Muscle layer of duodenum (tissue), 2 donors: ENCODE measurements at regions not wholly inside any gene's neighbourhood (a gene's known extent, or its start where the extent isn't known, plus 50 kb on each side); places are given as distances from the start of the nearest gene placed in this dataset.

Experiments used
- H3K27ac ChIP-seq: one replicate; pipeline ENCODE4 v1.7.0; 2013; ENCODE audit warnings: mild to moderate bottlenecking, low read length
- H3K27me3 ChIP-seq: one replicate; pipeline ENCODE4 v1.7.0; 2013; ENCODE audit warnings: low read depth, mild to moderate bottlenecking, control low read depth, low read length
- H3K36me3 ChIP-seq, 2 donors: one replicate each; pipeline ENCODE4 v1.7.0; 2013; ENCODE audit warnings: low read length in 2 of 2, control low read depth in 1 of 2, mild to moderate bottlenecking in 1 of 2; ENCODE audit not compliant: insufficient read depth in 2 of 2, control insufficient read depth in 1 of 2
- H3K4me1 ChIP-seq, 2 donors: one replicate each; pipeline ENCODE4 v1.7.0; 2013; ENCODE audit warnings: low read length in 2 of 2, mild to moderate bottlenecking in 2 of 2, control low read depth in 1 of 2, moderate library complexity in 1 of 2; ENCODE audit not compliant: insufficient read depth in 2 of 2, control insufficient read depth in 1 of 2
- H3K4me3 ChIP-seq, 2 donors: one replicate each; pipeline ENCODE4 v1.7.0; 2013; ENCODE audit warnings: low read length in 2 of 2, low read depth in 1 of 2, mild to moderate bottlenecking in 1 of 2
- H3K9me3 ChIP-seq, 2 donors: one replicate each; pipeline ENCODE4 v1.7.0; 2013; ENCODE audit warnings: low read length in 2 of 2, control low read depth in 1 of 2, mild to moderate bottlenecking in 1 of 2; ENCODE audit not compliant: control insufficient read depth in 1 of 2
- donor health status: healthy.

DNA sequence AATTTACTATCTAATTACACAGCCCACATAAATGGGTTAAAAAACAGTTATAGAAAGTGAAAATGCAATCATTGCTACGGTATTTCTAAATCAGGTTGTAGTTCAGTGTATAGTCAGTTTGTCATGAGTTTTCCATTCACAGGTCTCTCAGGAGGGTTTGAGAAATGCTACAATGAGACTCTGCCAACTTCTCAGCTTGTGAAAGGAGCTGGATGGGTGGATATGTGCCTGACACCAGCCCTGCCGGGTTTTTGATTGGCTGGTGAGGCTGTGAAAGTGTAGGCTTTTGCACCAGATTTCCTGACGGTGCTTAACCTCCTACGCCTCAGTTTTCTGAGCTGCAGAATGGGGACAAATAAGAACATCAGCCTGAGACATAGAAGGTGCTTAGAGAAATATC, 102.6 kb upstream of the SMIM21 start:
- Histone ChIP-seq H3K36me3 (no peaks in the 10 kb centered on the region), H3K27me3 (no peaks in the 10 kb centered on the region), H3K27ac (no peak overlapping the region), H3K4me1 (no peaks in the 10 kb centered on the region), H3K9me3 (no peaks in the 10 kb centered on the region), H3K4me3 (no peak overlapping the region)

DNA sequence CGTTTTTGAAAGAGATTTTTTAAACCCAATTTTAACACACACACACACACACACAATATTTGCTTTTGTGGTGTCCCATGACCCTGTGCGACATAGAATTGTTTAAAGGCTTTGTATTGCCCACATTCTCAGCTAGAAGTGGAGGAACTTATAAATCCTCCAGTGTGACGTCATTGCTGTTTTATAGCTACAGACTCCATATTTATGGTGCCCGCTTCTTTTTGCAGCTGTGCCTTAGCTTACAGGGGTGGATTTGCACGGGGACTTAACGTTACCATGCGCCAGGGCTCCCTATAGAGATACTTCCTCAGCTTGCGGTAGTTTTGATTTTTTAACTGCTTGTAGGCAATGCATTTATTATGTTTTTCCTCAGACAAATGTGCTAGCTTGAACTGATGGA, 101.9 kb upstream of the SMIM21 start:
- Histone ChIP-seq H3K4me3 (no peak overlapping the region), H3K36me3 (no peaks in the 10 kb centered on the region), H3K9me3 (no peaks in the 10 kb centered on the region), H3K4me1 (no peaks in the 10 kb centered on the region), H3K27ac (no peak overlapping the region), H3K27me3 (no peaks in the 10 kb centered on the region)

DNA sequence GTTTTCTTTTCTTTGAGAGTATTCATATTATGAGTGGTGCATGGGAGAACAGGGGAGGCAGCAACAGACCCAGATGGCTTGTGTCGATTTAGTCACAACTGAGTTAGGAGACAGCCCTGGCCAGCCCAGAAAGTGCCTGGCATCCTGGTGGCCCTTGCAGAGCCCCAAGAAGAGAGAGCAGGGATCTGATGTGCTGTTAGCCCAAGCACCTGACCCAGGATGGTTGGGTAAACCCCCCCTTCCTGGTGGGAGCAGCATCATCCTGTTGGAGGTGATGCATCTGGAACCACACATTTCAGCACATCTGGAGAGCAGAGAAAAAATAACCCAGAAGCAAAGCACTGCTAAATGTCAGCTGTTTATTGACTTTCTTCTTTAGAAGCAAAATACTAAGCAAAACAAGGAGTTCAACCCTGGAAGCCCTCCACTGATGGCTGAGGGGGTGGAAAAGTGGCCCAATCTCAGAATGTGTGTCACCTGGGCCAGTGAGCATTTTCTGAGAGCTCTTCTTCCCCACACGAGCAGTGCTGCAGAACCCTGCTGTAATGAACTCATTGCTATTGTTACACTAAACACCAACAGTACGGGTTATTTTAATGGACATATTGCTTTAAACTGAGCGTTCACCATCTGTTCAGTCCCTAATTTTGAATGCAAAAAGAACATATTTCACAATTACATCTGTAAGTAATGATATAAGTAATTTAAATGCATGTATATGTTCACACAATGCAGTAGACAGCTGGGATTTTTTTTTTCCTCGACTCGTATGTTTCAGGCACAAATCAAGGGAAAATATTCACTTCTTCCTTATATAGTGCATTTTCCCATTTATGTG, 100.6 kb upstream of the SMIM21 start:
- Histone ChIP-seq H3K4me1 (no peaks in the 10 kb centered on the region), H3K27ac (no peak overlapping the region), H3K36me3 (no peaks in the 10 kb centered on the region), H3K27me3 (no peaks in the 10 kb centered on the region), H3K9me3 (no peaks in the 10 kb centered on the region), H3K4me3 (no peak overlapping the region)

DNA sequence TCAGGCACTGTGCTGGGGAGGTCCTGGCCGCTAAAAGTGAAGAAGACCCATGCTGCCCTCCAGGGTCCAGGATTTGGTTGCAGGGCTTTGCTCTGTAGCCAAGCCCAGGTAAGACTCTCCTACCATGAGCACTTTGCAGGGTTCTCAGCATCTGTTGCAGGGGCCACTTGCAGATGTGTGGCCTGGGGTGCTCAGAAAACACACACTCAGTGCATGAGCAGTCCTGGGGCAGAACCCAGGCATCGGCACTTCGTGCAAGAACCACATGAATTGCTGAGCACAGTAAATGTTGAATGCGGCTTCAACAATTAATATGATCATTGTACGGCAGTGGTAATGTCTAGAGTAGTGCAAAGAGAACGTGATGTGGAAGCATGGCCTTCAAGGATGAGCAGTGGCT, 98.5 kb upstream of the SMIM21 start:
- Histone ChIP-seq H3K4me1 (no peaks in the 10 kb centered on the region), H3K27me3 (no peaks in the 10 kb centered on the region)

DNA sequence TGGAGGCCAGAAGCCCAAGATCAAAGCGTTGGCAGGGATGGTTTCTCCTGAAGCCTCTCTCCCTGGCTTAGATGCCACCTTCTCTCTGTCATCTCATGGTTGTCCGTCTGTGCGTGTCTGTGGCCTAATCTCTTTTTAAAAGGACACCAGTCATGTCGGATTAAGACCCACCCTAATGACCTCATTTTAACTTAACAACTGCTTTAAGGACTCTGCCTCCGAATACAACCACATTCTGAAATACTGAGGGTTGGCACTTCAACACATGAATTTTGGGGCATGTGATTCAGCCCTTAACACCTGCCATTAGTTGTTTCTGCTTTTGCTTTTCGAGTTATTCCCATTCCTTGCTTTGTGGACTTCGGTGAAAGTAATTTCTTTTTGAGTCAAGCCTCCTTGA, 97.8 kb upstream of the SMIM21 start:
- Histone ChIP-seq H3K36me3 (no peaks in the 10 kb centered on the region), H3K27ac (no peak overlapping the region), H3K4me1 (no peaks in the 10 kb centered on the region), H3K4me3 (no peak overlapping the region), H3K9me3 (no peaks in the 10 kb centered on the region), H3K27me3 (no peaks in the 10 kb centered on the region)

More for the DNA sequence above, 98.5 kb upstream of the SMIM21 start:
- H3K4me3 ChIP-seq: no peak overlapping the region
- no peak overlapping the region for H3K27ac ChIP-seq
- no peaks in the 10 kb centered on the region for H3K36me3 ChIP-seq
- no peaks in the 10 kb centered on the region for H3K9me3 ChIP-seq

DNA sequence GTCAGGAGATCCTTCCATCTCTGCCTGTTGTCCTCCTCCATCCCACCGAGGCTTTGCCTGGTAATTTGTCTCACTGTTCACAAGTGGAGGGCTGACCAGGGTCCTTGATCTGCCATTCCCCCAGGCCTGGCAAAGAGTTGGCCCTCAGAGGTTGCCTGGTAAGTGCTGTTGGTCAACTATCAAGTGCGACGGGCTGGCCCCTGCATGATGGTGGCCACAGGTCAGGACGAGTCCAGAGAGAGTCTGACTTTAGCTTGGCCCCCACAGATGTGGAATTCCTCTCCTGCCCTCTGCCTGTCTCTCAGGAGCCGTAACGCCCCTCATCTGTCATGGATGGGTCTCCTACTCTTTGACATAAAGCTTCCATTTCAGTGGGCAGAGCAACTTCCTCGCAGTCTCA, 97.3 kb upstream of the SMIM21 start:
- H3K27me3 ChIP-seq: no peaks in the 10 kb centered on the region
- H3K4me3 ChIP-seq: no peak overlapping the region
- no peak overlapping the region for H3K27ac ChIP-seq
- H3K4me1 ChIP-seq: no peaks in the 10 kb centered on the region
- no peaks in the 10 kb centered on the region for H3K9me3 ChIP-seq
- H3K36me3 ChIP-seq: no peaks in the 10 kb centered on the region

DNA sequence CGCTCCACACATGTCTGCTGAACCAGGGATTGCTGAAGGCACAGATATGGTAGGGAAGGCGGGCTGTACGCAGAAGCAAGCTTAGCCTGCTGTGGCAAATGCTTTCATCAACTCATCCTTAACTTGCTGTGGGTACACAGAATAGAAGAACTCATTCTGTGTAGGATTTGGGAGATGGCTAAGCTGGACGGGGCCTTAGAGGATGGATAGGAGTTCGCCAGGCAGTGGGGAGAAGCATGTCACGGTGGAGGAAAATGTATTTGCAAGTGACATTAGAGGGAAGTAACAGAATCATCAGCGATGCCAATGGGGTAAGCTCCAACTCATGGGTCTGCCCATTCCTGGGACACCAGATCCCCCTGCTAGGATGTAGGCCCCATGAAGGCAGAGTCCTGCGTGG, 96.7 kb upstream of the SMIM21 start:
- Histone ChIP-seq H3K36me3 (no peaks in the 10 kb centered on the region), H3K27ac (no peak overlapping the region), H3K27me3 (no peaks in the 10 kb centered on the region), H3K4me3 (no peak overlapping the region), H3K9me3 (no peaks in the 10 kb centered on the region), H3K4me1 (no peaks in the 10 kb centered on the region)

DNA sequence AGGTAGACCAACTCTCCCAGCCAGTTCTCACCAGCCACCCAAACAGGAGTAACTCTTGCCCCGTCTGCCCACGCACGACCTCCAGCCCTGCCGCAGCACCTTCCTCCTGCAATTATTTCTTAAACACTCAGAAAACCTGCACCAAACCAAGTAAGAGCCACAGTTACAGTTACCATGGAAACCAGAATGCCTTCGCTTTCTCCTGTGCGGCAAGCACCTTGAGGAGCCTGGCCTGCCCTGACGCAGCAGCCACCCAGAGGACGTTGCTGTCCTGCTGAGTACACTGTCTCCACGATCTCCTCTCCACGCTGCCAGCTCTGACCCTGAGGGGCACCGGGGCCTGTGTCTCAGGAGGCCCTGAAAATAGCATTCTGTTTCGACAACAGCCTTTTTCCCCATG, 94.3 kb upstream of the SMIM21 start:
- no peak overlapping the region for H3K4me3 ChIP-seq
- no peak overlapping the region for H3K27ac ChIP-seq
- H3K36me3 ChIP-seq: no peaks in the 10 kb centered on the region
- no peaks in the 10 kb centered on the region for H3K27me3 ChIP-seq
- no peaks in the 10 kb centered on the region for H3K4me1 ChIP-seq
- no peaks in the 10 kb centered on the region for H3K9me3 ChIP-seq

DNA sequence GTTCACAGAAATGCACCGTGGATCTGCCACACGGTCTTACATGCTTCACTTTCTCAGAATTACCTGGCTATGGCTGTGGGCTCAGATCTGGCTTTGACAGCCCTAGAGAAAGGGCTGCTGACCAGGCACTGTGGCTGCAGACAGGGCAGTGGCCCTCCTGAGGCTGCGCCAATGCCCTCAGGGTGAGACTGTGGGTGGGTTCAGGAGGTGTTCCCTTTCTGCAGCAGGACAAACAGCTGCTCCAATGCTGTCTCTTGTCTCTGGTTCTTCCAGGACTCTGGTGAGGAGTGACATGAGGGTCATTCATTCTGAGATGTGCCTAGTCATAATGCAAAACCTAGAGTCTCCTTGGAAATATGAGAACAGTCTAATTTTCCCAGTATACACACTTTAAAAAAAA, 90.5 kb upstream of the SMIM21 start:
- no peaks in the 10 kb centered on the region for H3K9me3 ChIP-seq
- H3K36me3 ChIP-seq: no peaks in the 10 kb centered on the region
- H3K27ac ChIP-seq: no peak overlapping the region
- no peaks in the 10 kb centered on the region for H3K27me3 ChIP-seq
- H3K4me3 ChIP-seq: no peak overlapping the region
- no peaks in the 10 kb centered on the region for H3K4me1 ChIP-seq

DNA sequence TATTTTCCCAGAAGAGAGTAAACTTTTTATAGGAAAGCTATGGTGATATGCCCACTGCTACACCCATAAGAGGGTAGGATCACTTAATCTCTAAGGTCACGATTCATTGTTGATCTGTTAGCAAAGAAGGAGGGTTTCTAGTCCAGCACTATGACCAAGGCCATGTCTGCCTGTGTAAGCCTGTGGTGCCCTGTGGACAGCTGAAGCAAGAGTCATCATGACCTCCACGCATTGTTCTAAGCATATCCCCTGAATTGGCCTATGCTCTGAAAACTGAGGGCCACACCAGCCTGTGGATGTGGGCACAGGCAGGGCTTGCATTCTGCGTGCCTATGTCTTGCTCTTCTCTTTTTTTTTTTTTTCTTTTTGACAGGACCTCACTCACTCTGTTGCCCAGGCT, 89.8 kb upstream of the SMIM21 start:
- no peaks in the 10 kb centered on the region for H3K27me3 ChIP-seq

DNA sequence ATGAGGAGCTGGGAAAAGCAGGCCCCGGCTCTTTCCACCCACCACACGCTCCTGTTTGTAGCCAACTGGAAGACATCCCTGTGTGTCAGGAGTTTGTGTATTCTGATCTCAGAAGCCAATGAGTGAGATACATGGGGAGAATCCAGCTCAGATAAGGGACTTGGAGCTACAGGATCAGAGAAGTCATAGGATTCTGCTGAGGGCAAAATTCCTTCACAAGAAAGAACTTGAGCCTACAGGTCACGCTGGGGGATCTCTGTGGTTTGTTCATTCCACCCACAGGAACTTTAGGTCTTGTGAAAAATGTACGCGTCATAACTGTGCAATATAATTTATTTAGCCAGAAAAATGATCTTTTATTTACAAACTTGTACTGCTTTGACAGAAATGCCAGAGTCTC, 80.1 kb upstream of the SMIM21 start:
- Histone ChIP-seq H3K4me1 (no peaks in the 10 kb centered on the region), H3K27ac (no peak overlapping the region), H3K36me3 (no peaks in the 10 kb centered on the region), H3K9me3 (peaks cover 0 to 4% of the 10 kb centered on the region in 2 donors), H3K4me3 (no peak overlapping the region), H3K27me3 (no peaks in the 10 kb centered on the region)

More for the DNA sequence above, 89.8 kb upstream of the SMIM21 start:
- no peak overlapping the region for H3K4me3 ChIP-seq
- no peak overlapping the region for H3K27ac ChIP-seq
- H3K4me1 ChIP-seq: no peaks in the 10 kb centered on the region
- peaks cover 0 to 2% of the 10 kb centered on the region in 2 donors for H3K9me3 ChIP-seq
- no peaks in the 10 kb centered on the region for H3K36me3 ChIP-seq

DNA sequence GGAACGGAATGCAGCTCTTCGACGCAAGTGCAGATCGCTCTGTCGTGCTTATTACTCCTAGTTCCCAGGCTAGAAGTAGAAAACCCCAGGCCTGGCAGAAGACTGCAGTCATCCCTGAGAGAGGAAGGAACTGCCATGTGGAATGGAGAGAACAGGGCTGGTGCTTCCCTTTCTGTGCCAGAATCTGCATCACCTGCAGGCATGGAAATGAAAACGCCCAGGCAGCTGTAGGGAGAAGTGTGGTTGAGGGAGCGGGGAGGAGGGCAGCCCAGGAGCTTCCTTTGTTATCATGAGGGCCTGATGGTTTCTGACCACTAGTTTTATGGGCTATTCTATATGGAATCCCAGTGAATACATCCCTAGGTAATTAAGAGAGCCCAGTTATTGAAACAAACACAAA, 79.4 kb upstream of the SMIM21 start:
- H3K4me1 ChIP-seq: no peaks in the 10 kb centered on the region
- no peak overlapping the region for H3K27ac ChIP-seq
- H3K9me3 ChIP-seq: no peaks in the 10 kb centered on the region
- no peak overlapping the region for H3K4me3 ChIP-seq
- H3K36me3 ChIP-seq: no peaks in the 10 kb centered on the region
- no peaks in the 10 kb centered on the region for H3K27me3 ChIP-seq
